H9 (cell line): ENCODE measurements at regions not wholly inside any gene's neighbourhood (a gene's known extent, or its start where the extent isn't known, plus 50 kb on each side); places are given as distances from the start of the nearest gene placed in this dataset.

Experiments used
- DNase-seq: peaks from one replicate; pipeline ENCODE4 v3.0.0-alpha.2; 2017
- H2AFZ ChIP-seq: one replicate; pipeline ENCODE4 v1.6.1; 2013; ENCODE audit warnings: mild to moderate bottlenecking, low read length, control low read depth, moderate library complexity
- H2AK5ac ChIP-seq: 2 replicates; pipeline ENCODE4 v1.6.1; 2013; ENCODE audit warnings: low read length, control low read depth, mixed read lengths; ENCODE audit not compliant: insufficient read length
- H2BK120ac ChIP-seq: one replicate; pipeline ENCODE4 v1.6.1; 2013; ENCODE audit warnings: low read depth, mild to moderate bottlenecking, low read length, control low read depth, inconsistent platforms; ENCODE audit not compliant: poor library complexity, severe bottlenecking
- H2BK12ac ChIP-seq: 2 replicates; pipeline ENCODE4 v1.6.1; 2013; ENCODE audit warnings: low read length, control low read depth, mixed read lengths, low read depth; ENCODE audit not compliant: insufficient read length
- H2BK15ac ChIP-seq: 2 replicates; pipeline ENCODE4 v1.6.1; 2013; ENCODE audit warnings: low read depth, low read length, control low read depth
- H2BK20ac ChIP-seq: one replicate; pipeline ENCODE4 v1.6.1; 2013; ENCODE audit warnings: low read depth, mild to moderate bottlenecking, low read length, control low read depth, inconsistent platforms; ENCODE audit not compliant: poor library complexity, severe bottlenecking
- H2BK5ac ChIP-seq: 2 replicates; pipeline ENCODE4 v1.6.1; 2013; ENCODE audit warnings: low read length, control low read depth, mixed read lengths; ENCODE audit not compliant: insufficient read length
- H3K14ac ChIP-seq: 2 replicates; pipeline ENCODE4 v1.6.1; 2013; ENCODE audit warnings: low read length, control low read depth; ENCODE audit not compliant: insufficient read depth
- H3K18ac ChIP-seq: 2 replicates; pipeline ENCODE4 v1.6.1; 2013; ENCODE audit warnings: low read depth, mild to moderate bottlenecking, mixed read lengths, low read length, control low read depth; ENCODE audit not compliant: insufficient read length
- H3K23ac ChIP-seq: 2 replicates; pipeline ENCODE4 v1.6.1; 2013; ENCODE audit warnings: low read length, control low read depth, mixed read lengths, low read depth; ENCODE audit not compliant: insufficient read length
- H3K23me2 ChIP-seq: 2 replicates; pipeline ENCODE4 v1.6.1; 2013; ENCODE audit warnings: low read depth, mild to moderate bottlenecking, mixed read lengths, low read length, control low read depth; ENCODE audit not compliant: insufficient read length, poor library complexity, severe bottlenecking
- H3K27ac ChIP-seq: 2 replicates; pipeline ENCODE4 v1.5.1; 2013; ENCODE audit warnings: low read length, control low read depth, mixed read lengths, low read depth; ENCODE audit not compliant: insufficient read length
- H3K27me3 ChIP-seq: 2 replicates; pipeline ENCODE4 v1.6.1; 2013; ENCODE audit warnings: low read length, control low read depth, inconsistent platforms; ENCODE audit not compliant: insufficient read depth
- H3K4ac ChIP-seq: 2 replicates; pipeline ENCODE4 v1.6.1; 2013; ENCODE audit warnings: low read depth, mild to moderate bottlenecking, control low read depth, inconsistent platforms, low read length, moderate library complexity
- H3K4me1 ChIP-seq: 2 replicates; pipeline ENCODE4 v1.6.1; 2013; ENCODE audit warnings: low read length, control low read depth, inconsistent platforms; ENCODE audit not compliant: insufficient read depth
- H3K4me2 ChIP-seq: 2 replicates; pipeline ENCODE4 v1.6.1; 2013; ENCODE audit warnings: low read length, control low read depth, mixed read lengths; ENCODE audit not compliant: insufficient read length, insufficient read depth
- H3K56ac ChIP-seq: 2 replicates; pipeline ENCODE4 v1.6.1; 2013; ENCODE audit warnings: low read depth, mild to moderate bottlenecking, mixed read lengths, low read length, control low read depth; ENCODE audit not compliant: insufficient read length
- H3K79me1 ChIP-seq: 2 replicates; pipeline ENCODE4 v1.6.1; 2013; ENCODE audit warnings: low read depth, mild to moderate bottlenecking, moderate library complexity, low read length, control low read depth, inconsistent platforms; ENCODE audit not compliant: insufficient read depth, poor library complexity, severe bottlenecking
- H3K79me2 ChIP-seq: 2 replicates; pipeline ENCODE4 v1.6.1; 2013; ENCODE audit warnings: low read length, control low read depth, inconsistent platforms; ENCODE audit not compliant: insufficient read depth
- H3K9ac ChIP-seq: 2 replicates; pipeline ENCODE4 v1.6.1; 2013; ENCODE audit warnings: low read length, control low read depth, mixed read lengths; ENCODE audit not compliant: insufficient read length; ENCODE audit errors: extremely low read depth
- H3K9me3 ChIP-seq: one replicate; pipeline ENCODE4 v1.6.1; 2013; ENCODE audit warnings: low read depth, low read length, inconsistent platforms; ENCODE audit not compliant: control insufficient read depth
- H3T11ph ChIP-seq: one replicate; pipeline ENCODE4 v1.6.1; 2013; ENCODE audit warnings: mild to moderate bottlenecking, low read length, control low read depth, inconsistent platforms
- H4K20me1 ChIP-seq: one replicate; pipeline ENCODE4 v1.6.1; 2013; ENCODE audit not compliant: control insufficient read depth, insufficient read length, insufficient read depth
- H4K5ac ChIP-seq: 2 replicates; pipeline ENCODE4 v1.6.1; 2013; ENCODE audit warnings: low read depth, mild to moderate bottlenecking, mixed read lengths, low read length, control low read depth; ENCODE audit not compliant: insufficient read length
- H4K8ac ChIP-seq: replicated peaks from 2 replicates; pipeline ENCODE4 v1.6.1; 2013; ENCODE audit warnings: low read length, control low read depth, mixed read lengths, low read depth; ENCODE audit not compliant: insufficient read length
- H4K91ac ChIP-seq: 2 replicates; pipeline ENCODE4 v1.6.1; 2013; ENCODE audit warnings: low read depth, mild to moderate bottlenecking, moderate library complexity, mixed read lengths, low read length, control low read depth; ENCODE audit not compliant: insufficient read length
- H3K27ac Mint-ChIP-seq, 3 experiments: 2 replicates in 2 of 3; 3 replicates in 1 of 3; pipeline ENCODE4 v1.8.0; 2020 to 2021; ENCODE audit warnings: mixed read lengths in 3 of 3, mild to moderate bottlenecking in 1 of 3, moderate library complexity in 1 of 3
- H3K27me3 Mint-ChIP-seq: 2 replicates; pipeline ENCODE4 v1.8.0; 2021; ENCODE audit warnings: low read depth, mild to moderate bottlenecking, moderate library complexity, mixed read lengths
- H3K36me3 Mint-ChIP-seq, 3 experiments: 2 replicates in 2 of 3; 3 replicates in 1 of 3; pipeline ENCODE4 v1.8.0; 2020 to 2021; ENCODE audit warnings: low read depth in 3 of 3, mixed read lengths in 3 of 3; ENCODE audit not compliant: insufficient read depth in 1 of 3
- H3K4me1 Mint-ChIP-seq, 2 experiments: 2 replicates each; pipeline ENCODE4 v1.8.0; 2020; ENCODE audit warnings: mixed read lengths in 2 of 2
- H3K4me3 Mint-ChIP-seq, 2 experiments: 2 replicates in 1 of 2; 3 replicates in 1 of 2; pipeline ENCODE4 v1.8.0; 2020 to 2021; ENCODE audit warnings: mild to moderate bottlenecking in 2 of 2, mixed read lengths in 2 of 2, moderate library complexity in 1 of 2
- H3K9me3 Mint-ChIP-seq, 2 experiments: 2 replicates in 1 of 2; 3 replicates in 1 of 2; pipeline ENCODE4 v1.8.0; 2020; ENCODE audit warnings: mild to moderate bottlenecking in 2 of 2, mixed read lengths in 2 of 2, moderate library complexity in 1 of 2
- CTCF ChIP-seq: fragments of 200-600 bp; sonication (generic); conservative IDR thresholded peaks from 3 replicates; pipeline ENCODE4 v1.8.0; 2021; ENCODE audit warnings: antibody characterized with exemption, mild to moderate bottlenecking
- WGBS: extraction: QIAGEN DNeasy Blood & Tissue Kit; methylation state at CpG from one replicate; pipeline ENCODE4 v1.1.7; 2013; ENCODE audit warnings: missing lambda C conversion rate, low lambda C conversion rate, mixed read lengths; ENCODE audit not compliant: insufficient read length; ENCODE audit errors: extremely low coverage; 5-methylcytosine and 5-hydroxymethylcytosine counted together

- Histone ChIP-seq H3K4me1 (no peaks in the 10 kb centered on the region), H4K8ac (no peak overlapping the region), H2AK5ac (no peak overlapping the region), H3K4ac (no peak overlapping the region), H3K9ac (no peak overlapping the region), H3T11ph (no peak overlapping the region), H4K91ac (no peak overlapping the region), H2AFZ (no peak overlapping the region), H3K27me3 (no peaks in the 10 kb centered on the region), H2BK5ac (no peak overlapping the region), H4K20me1 (no peaks in the 10 kb centered on the region), H3K79me2 (no peaks in the 10 kb centered on the region), H2BK15ac (no peak overlapping the region), H3K23ac (no peak overlapping the region), H3K9me3 (no peaks in the 10 kb centered on the region), H3K23me2 (no peaks in the 10 kb centered on the region), H2BK120ac (no peak overlapping the region), H2BK20ac (no peak overlapping the region), H3K27ac (no peak overlapping the region), H3K56ac (no peak overlapping the region), H3K18ac (no peak overlapping the region), H3K14ac (no peak overlapping the region), H4K5ac (no peak overlapping the region), H3K4me2 (no peak overlapping the region), H3K79me1 (no peaks in the 10 kb centered on the region), H2BK12ac (no peak overlapping the region)
- WGBS: no CpG with 5 or more reads among the region's 3 CpGs
- Mint-ChIP-seq H3K27me3 (no peaks in the 10 kb centered on the region), H3K9me3 (no peaks in the 10 kb centered on the region), H3K4me3 (no peak overlapping the region), H3K36me3 (no peaks in the 10 kb centered on the region), H3K27ac (no peak overlapping the region), H3K4me1 (peaks cover 5% of the 10 kb centered on the region in 2 experiments)
- no peak for TF ChIP-seq CTCF
- DNase-seq: no peak
These were observed 98.4 kb upstream of the MEGF10 start for GRCh38 chr5:127192150-127192549.
